ENCODE measurements at regions not wholly inside any gene's neighbourhood (a gene's known extent, or its start where the extent isn't known, plus 50 kb on each side); places are given as distances from the start of the nearest gene placed in this dataset.

DNA sequence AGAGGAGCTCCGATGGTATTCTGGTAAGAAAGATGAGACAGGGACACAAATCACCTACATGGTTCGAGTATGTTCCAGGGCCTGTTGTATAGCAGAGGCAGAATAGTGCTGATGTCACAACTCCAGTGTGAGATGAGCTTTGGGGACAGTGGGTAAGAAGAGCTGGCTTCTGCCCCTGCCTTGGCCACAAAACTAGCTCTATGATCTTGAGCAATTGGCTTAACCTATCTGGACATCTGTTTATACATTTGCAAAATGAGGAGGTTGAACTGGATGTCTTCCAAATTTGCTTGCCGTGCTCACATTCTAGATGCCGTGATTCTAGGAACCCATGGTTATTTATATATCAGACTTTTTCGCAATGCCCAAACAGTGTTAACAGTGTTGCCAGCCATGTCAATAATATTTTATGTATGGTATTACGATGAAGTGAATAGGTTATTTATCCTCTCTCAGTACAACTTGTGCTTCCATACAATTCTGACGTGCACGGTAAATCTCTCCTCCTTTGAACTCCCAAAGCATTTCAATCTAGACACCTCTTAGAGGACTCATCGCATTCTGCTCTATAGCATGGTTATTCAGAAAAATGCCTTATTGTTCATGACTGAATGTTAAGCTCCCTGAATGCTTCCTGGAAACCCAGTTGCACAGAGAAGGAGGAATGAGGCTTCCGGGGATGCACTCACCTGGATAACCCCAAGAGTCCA is 316.0 kb downstream of the FOXO1 start:
- Histone ChIP-seq H3K36me3 (ENCODE audit: control insufficient read depth, low read length) (no peaks in the 10 kb centered on the region), H3K27me3 (ENCODE audit: control insufficient read depth, low read length) (no peaks in the 10 kb centered on the region)
- TF ChIP-seq EZH2phosphoT487 (IDR thresholded peaks at IDR 0.05; ENCODE audit: borderline replicate concordance, low read length) (no peak), CTCF (IDR thresholded peaks at IDR 0.05; ENCODE audit: low read depth, low read length, poor library complexity, severe bottlenecking) (no peak)

GRCh38 chr13:40351537-40352379 is 314.7 kb downstream of the FOXO1 start:
- Histone ChIP-seq H3K4me2 (ENCODE audit: low read length) (no peak overlapping the region), H4K20me1 (ENCODE audit: control insufficient read depth, insufficient read depth, low read depth, low read length) (no peaks in the 10 kb centered on the region), H3F3A (ENCODE audit: control insufficient read depth, insufficient read depth) (no peaks in the 10 kb centered on the region), H3K4me1 (ENCODE audit: control insufficient read depth, low read length) (no peaks in the 10 kb centered on the region), H3K27ac (ENCODE audit: low read depth, low read length) (no peak overlapping the region), H3K79me2 (ENCODE audit: control insufficient read depth, low read length) (no peaks in the 10 kb centered on the region), H3K9me2 (replicated peaks; ENCODE audit: control insufficient read depth, low read length) (no peaks in the 10 kb centered on the region), H3K36me3 (ENCODE audit: control insufficient read depth, low read length) (no peaks in the 10 kb centered on the region), H3K4me3 (ENCODE audit: low read length) (no peak overlapping the region), H3K27me3 (ENCODE audit: control insufficient read depth, low read length) (no peaks in the 10 kb centered on the region), H3K9me3 (ENCODE audit: control insufficient read depth, insufficient read depth, low read length) (no peaks in the 10 kb centered on the region)
- no peak for TF ChIP-seq CTCF (IDR thresholded peaks at IDR 0.05; ENCODE audit: low read depth, low read length, poor library complexity, severe bottlenecking)
- no peak for TF ChIP-seq EZH2phosphoT487 (IDR thresholded peaks at IDR 0.05; ENCODE audit: borderline replicate concordance, low read length)

More for the DNA sequence above, 316.0 kb downstream of the FOXO1 start:
- Histone ChIP-seq H3K9me2 (replicated peaks; ENCODE audit: control insufficient read depth, low read length) (no peaks in the 10 kb centered on the region), H3K4me2 (ENCODE audit: low read length) (no peak overlapping the region), H3K27ac (ENCODE audit: low read depth, low read length) (no peak overlapping the region), H4K20me1 (ENCODE audit: control insufficient read depth, insufficient read depth, low read depth, low read length) (no peaks in the 10 kb centered on the region), H3K79me2 (ENCODE audit: control insufficient read depth, low read length) (no peaks in the 10 kb centered on the region), H3K9me3 (ENCODE audit: control insufficient read depth, insufficient read depth, low read length) (no peaks in the 10 kb centered on the region), H3K4me3 (ENCODE audit: low read length) (no peak overlapping the region), H3K4me1 (ENCODE audit: control insufficient read depth, low read length) (no peaks in the 10 kb centered on the region), H3F3A (ENCODE audit: control insufficient read depth, insufficient read depth) (no peaks in the 10 kb centered on the region)

GRCh38 chr13:40352380-40352778 is 314.1 kb downstream of the FOXO1 start:
- H3K9me3 ChIP-seq (ENCODE audit: control insufficient read depth, insufficient read depth, low read length), result no peaks in the 10 kb centered on the region
- no peaks in the 10 kb centered on the region for H3K4me1 ChIP-seq (ENCODE audit: control insufficient read depth, low read length)
- no peaks in the 10 kb centered on the region for H3K9me2 ChIP-seq (replicated peaks; ENCODE audit: control insufficient read depth, low read length)
- no peak overlapping the region for H3K27ac ChIP-seq (ENCODE audit: low read depth, low read length)
- no peaks in the 10 kb centered on the region for H3K36me3 ChIP-seq (ENCODE audit: control insufficient read depth, low read length)
- H3K4me2 ChIP-seq (ENCODE audit: low read length), result no peak overlapping the region
- no peak overlapping the region for H3K4me3 ChIP-seq (ENCODE audit: low read length)
- no peaks in the 10 kb centered on the region for H3K27me3 ChIP-seq (ENCODE audit: control insufficient read depth, low read length)
- no peak for TF ChIP-seq CTCF (IDR thresholded peaks at IDR 0.05; ENCODE audit: low read depth, low read length, poor library complexity, severe bottlenecking)
- no peak for TF ChIP-seq EZH2phosphoT487 (IDR thresholded peaks at IDR 0.05; ENCODE audit: borderline replicate concordance, low read length)
- no peaks in the 10 kb centered on the region for H3F3A ChIP-seq (ENCODE audit: control insufficient read depth, insufficient read depth)
- H4K20me1 ChIP-seq (ENCODE audit: control insufficient read depth, insufficient read depth, low read depth, low read length), result no peaks in the 10 kb centered on the region
- no peaks in the 10 kb centered on the region for H3K79me2 ChIP-seq (ENCODE audit: control insufficient read depth, low read length)
